ENCODE measurements at regions not wholly inside any gene's neighbourhood (a gene's known extent, or its start where the extent isn't known, plus 50 kb on each side); places are given as distances from the start of the nearest gene placed in this dataset.

- H3K4me3 ChIP-seq = no peak overlapping the region
- no peak for TF ChIP-seq CTCF (IDR thresholded peaks at IDR 0.05)
- no peaks in the 10 kb centered on the region for H3K36me3 ChIP-seq
- no peaks in the 10 kb centered on the region for H3K9me3 ChIP-seq
- H3K27ac ChIP-seq = no peak overlapping the region
- DNase-seq (ENCODE audit: low spot score) = no peak
- H3K4me1 ChIP-seq = no peaks in the 10 kb centered on the region
- no peaks in the 10 kb centered on the region for H3K27me3 ChIP-seq
Observed at GRCh38 chr10:33781606-33782395, 447.3 kb upstream of the NRP1 start.

- H3K9me3 ChIP-seq = no peaks in the 10 kb centered on the region
- no peak overlapping the region for H3K27ac ChIP-seq
- H3K27me3 ChIP-seq = no peaks in the 10 kb centered on the region
- no peak for TF ChIP-seq CTCF (IDR thresholded peaks at IDR 0.05)
- H3K4me1 ChIP-seq = no peaks in the 10 kb centered on the region
- no peak overlapping the region for H3K4me3 ChIP-seq
- no peak for DNase-seq (ENCODE audit: low spot score)
- H3K36me3 ChIP-seq = no peaks in the 10 kb centered on the region
Observed at GRCh38 chr10:33780961-33781360, 446.5 kb upstream of the NRP1 start.

- H3K9me3 ChIP-seq = no peaks in the 10 kb centered on the region
- H3K4me1 ChIP-seq = peaks cover 0 to 3% of the 10 kb centered on the region in 2 donors
- no peak for DNase-seq (ENCODE audit: low spot score)
- TF ChIP-seq CTCF (IDR thresholded peaks at IDR 0.05) = no peak
- no peak overlapping the region for H3K4me3 ChIP-seq
- no peak overlapping the region for H3K27ac ChIP-seq
- no peaks in the 10 kb centered on the region for H3K36me3 ChIP-seq
- H3K27me3 ChIP-seq = no peaks in the 10 kb centered on the region
Observed at GRCh38 chr10:33777223-33777622, 442.8 kb upstream of the NRP1 start.

- TF ChIP-seq CTCF (IDR thresholded peaks at IDR 0.05) = no peak
- Histone ChIP-seq H3K27ac (no peak overlapping the region), H3K4me1 (peaks cover 0 to 4% of the 10 kb centered on the region in 2 donors), H3K27me3 (no peaks in the 10 kb centered on the region), H3K9me3 (no peaks in the 10 kb centered on the region), H3K4me3 (no peak overlapping the region), H3K36me3 (no peaks in the 10 kb centered on the region)
- no peak for DNase-seq (ENCODE audit: low spot score)
Observed at GRCh38 chr10:33776419-33777070, 442.1 kb upstream of the NRP1 start.

- Histone ChIP-seq H3K27me3 (no peaks in the 10 kb centered on the region), H3K36me3 (no peaks in the 10 kb centered on the region), H3K4me3 (no peak overlapping the region), H3K9me3 (no peaks in the 10 kb centered on the region), H3K4me1 (peaks cover 0 to 4% of the 10 kb centered on the region in 2 donors), H3K27ac (no peak overlapping the region)
- DNase-seq (ENCODE audit: low spot score) = no peak
- no peak for TF ChIP-seq CTCF (IDR thresholded peaks at IDR 0.05)
Observed at GRCh38 chr10:33774857-33775256, 440.4 kb upstream of the NRP1 start.

Measured in right atrium auricular region (tissue), 2 donors.